SK-N-MC (cell line): ENCODE measurements at regions not wholly inside any gene's neighbourhood (a gene's known extent, or its start where the extent isn't known, plus 50 kb on each side); places are given as distances from the start of the nearest gene placed in this dataset.
"Not testable (repeated sequence)": the region's sequence is repeated elsewhere in the genome, so short reads cannot be mapped to it uniquely, and the experiment has no call there.

Experiments used
- DNase-seq: peaks from one replicate; pipeline ENCODE4 v3.0.0-alpha.2; 2011; ENCODE audit warnings: low read depth, low spot score
- H3K27ac ChIP-seq: fragments of 200-600 bp; sonication (generic); 2 replicates; pipeline ENCODE4 v1.5.1; 2016; ENCODE audit warnings: mixed run types
- H3K36me3 ChIP-seq: fragments of 200-600 bp; sonication (generic); 2 replicates; pipeline ENCODE4 v1.6.1; 2017; ENCODE audit warnings: antibody characterized with exemption, low read length, mixed read lengths; ENCODE audit not compliant: insufficient read depth
- H3K4me3 ChIP-seq: fragments of 200-600 bp; sonication (generic); 2 replicates; pipeline ENCODE4 v1.5.1; 2016
- H3K9ac ChIP-seq: fragments of 200-600 bp; sonication (generic); 2 replicates; pipeline ENCODE4 v1.8.0; 2017; ENCODE audit warnings: mixed run types, mixed read lengths; ENCODE audit not compliant: insufficient read length
- H3K9me3 ChIP-seq: fragments of 200-600 bp; sonication (generic); 2 replicates; pipeline ENCODE4 v1.6.1; 2017; ENCODE audit warnings: low read depth, mild to moderate bottlenecking, antibody characterized with exemption, low read length, moderate library complexity, mixed read lengths
- EZH2 ChIP-seq: fragments of 200-600 bp; sonication (generic); IDR thresholded peaks from one replicate; pipeline ENCODE4 v1.6.1; 2017; ENCODE audit warnings: antibody characterized with exemption
- FOXP2 ChIP-seq: optimal IDR thresholded peaks from 2 replicates; pipeline ENCODE3; 2011; ENCODE audit warnings: mild to moderate bottlenecking, moderate library complexity; ENCODE audit not compliant: insufficient read depth; ENCODE audit errors: extremely low read length, control extremely low read depth
- POLR2AphosphoS5 ChIP-seq: IDR thresholded peaks from 2 replicates; pipeline ENCODE4 v1.6.1; 2012; ENCODE audit warnings: mild to moderate bottlenecking, low read depth, low read length, borderline replicate concordance

- H3K4me3 ChIP-seq: no peak overlapping the region
- no peak for DNase-seq
- H3K27ac ChIP-seq: no peak overlapping the region
- H3K36me3 ChIP-seq: no peaks in the 10 kb centered on the region
- TF ChIP-seq EZH2 (no peak), FOXP2 (no peak), POLR2AphosphoS5 (no peak)
- H3K9me3 ChIP-seq: no peaks in the 10 kb centered on the region
- H3K9ac ChIP-seq: no peak overlapping the region
These were observed 553.1 kb upstream of the TUSC1 start for GRCh38 chr9:26231391-26231790.

- no peak for DNase-seq
- TF ChIP-seq FOXP2 (no peak), POLR2AphosphoS5 (no peak), EZH2 (no peak)
- no peak overlapping the region for H3K4me3 ChIP-seq
These were observed 551.2 kb upstream of the TUSC1 start for GRCh38 chr9:26229324-26230054.

GRCh38 chr9:26228273-26228672 lies 550.0 kb upstream of the TUSC1 start:
- no peaks in the 10 kb centered on the region for H3K36me3 ChIP-seq
- DNase-seq: no peak
- no peak overlapping the region for H3K27ac ChIP-seq
- H3K4me3 ChIP-seq: no peak overlapping the region
- H3K9ac ChIP-seq: no peak overlapping the region
- H3K9me3 ChIP-seq: no peaks in the 10 kb centered on the region
- TF ChIP-seq EZH2 (no peak), POLR2AphosphoS5 (no peak), FOXP2 (no peak)

More at GRCh38 chr9:26229324-26230054, 551.2 kb upstream of the TUSC1 start:
- Histone ChIP-seq H3K36me3 (no peaks in the 10 kb centered on the region), H3K9me3 (no peaks in the 10 kb centered on the region), H3K27ac (no peak overlapping the region), H3K9ac (no peak overlapping the region)

GRCh38 chr9:26221290-26221689 lies 543.0 kb upstream of the TUSC1 start:
- no peak overlapping the region for H3K4me3 ChIP-seq
- no peak for TF ChIP-seq FOXP2
- no peak for TF ChIP-seq POLR2AphosphoS5
- TF ChIP-seq EZH2: no peak
- no peaks in the 10 kb centered on the region for H3K36me3 ChIP-seq
- H3K9me3 ChIP-seq: no peaks in the 10 kb centered on the region
- no peak overlapping the region for H3K9ac ChIP-seq
- no peak for DNase-seq
- H3K27ac ChIP-seq: no peak overlapping the region

- H3K36me3 ChIP-seq: no peaks in the 10 kb centered on the region
- DNase-seq: no peak
- no peaks in the 10 kb centered on the region for H3K9me3 ChIP-seq
- no peak overlapping the region for H3K9ac ChIP-seq
- H3K27ac ChIP-seq: no peak overlapping the region
- TF ChIP-seq EZH2 (no peak), POLR2AphosphoS5 (no peak), FOXP2 (no peak)
- H3K4me3 ChIP-seq: peak overlapping the region; percentile 60
These were observed 542.1 kb upstream of the TUSC1 start for GRCh38 chr9:26220367-26220766.

GRCh38 chr9:26219961-26220360 lies 541.7 kb upstream of the TUSC1 start:
- H3K9me3 ChIP-seq: no peaks in the 10 kb centered on the region
- DNase-seq: no peak
- H3K9ac ChIP-seq: peak overlapping the region; percentile 9
- H3K4me3 ChIP-seq: peak overlapping the region; percentile 60
- no peak overlapping the region for H3K27ac ChIP-seq
- H3K36me3 ChIP-seq: no peaks in the 10 kb centered on the region
- TF ChIP-seq FOXP2 (no peak), EZH2 (no peak), POLR2AphosphoS5 (no peak)

GRCh38 chr9:26216702-26217101 lies 538.5 kb upstream of the TUSC1 start:
- TF ChIP-seq FOXP2 (no peak), POLR2AphosphoS5 (no peak), EZH2 (no peak)
- no peak for DNase-seq
- no peak overlapping the region for H3K9ac ChIP-seq
- no peak overlapping the region for H3K27ac ChIP-seq
- no peaks in the 10 kb centered on the region for H3K9me3 ChIP-seq
- no peak overlapping the region for H3K4me3 ChIP-seq
- no peaks in the 10 kb centered on the region for H3K36me3 ChIP-seq

GRCh38 chr9:26214713-26215444 lies 536.6 kb upstream of the TUSC1 start:
- not testable (repeated sequence) for DNase-seq, H3K36me3 ChIP-seq, H3K9me3 ChIP-seq, H3K4me3 ChIP-seq, H3K27ac ChIP-seq, H3K9ac ChIP-seq
